ENCODE measurements at regions not wholly inside any gene's neighbourhood (a gene's known extent, or its start where the extent isn't known, plus 50 kb on each side); places are given as distances from the start of the nearest gene placed in this dataset.
"Not testable (repeated sequence)": the region's sequence is repeated elsewhere in the genome, so short reads cannot be mapped to it uniquely, and the experiment has no call there.

DNA sequence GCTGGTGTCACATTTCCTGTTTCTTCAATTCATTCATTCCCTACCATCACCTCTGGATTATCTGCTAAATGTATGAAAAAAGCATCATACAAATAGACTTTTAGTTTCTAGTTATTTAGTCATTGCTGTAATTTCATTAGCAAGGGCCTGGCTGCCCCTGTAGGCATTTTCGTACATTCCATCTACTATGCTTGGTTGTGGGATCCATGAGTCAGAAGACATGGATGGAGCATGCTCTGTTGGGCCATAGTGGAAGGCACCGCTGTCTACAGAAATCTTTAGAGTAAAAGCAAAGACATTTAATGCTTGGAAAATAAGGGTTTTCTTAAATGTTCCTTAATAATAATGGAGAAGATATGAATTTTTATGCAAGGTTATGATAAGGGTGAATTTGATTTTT is 324.8 kb upstream of the MEIS1 start:
- Mint-ChIP-seq H3K36me3 (no peaks in the 10 kb centered on the region), H3K27ac (no peak overlapping the region), H3K9me3 (peaks cover 4 to 18% of the 10 kb centered on the region in 2 donors)
- no peak for DNase-seq (ENCODE audit: low spot score in 2 of 2)
- no peak for ATAC-seq

DNA sequence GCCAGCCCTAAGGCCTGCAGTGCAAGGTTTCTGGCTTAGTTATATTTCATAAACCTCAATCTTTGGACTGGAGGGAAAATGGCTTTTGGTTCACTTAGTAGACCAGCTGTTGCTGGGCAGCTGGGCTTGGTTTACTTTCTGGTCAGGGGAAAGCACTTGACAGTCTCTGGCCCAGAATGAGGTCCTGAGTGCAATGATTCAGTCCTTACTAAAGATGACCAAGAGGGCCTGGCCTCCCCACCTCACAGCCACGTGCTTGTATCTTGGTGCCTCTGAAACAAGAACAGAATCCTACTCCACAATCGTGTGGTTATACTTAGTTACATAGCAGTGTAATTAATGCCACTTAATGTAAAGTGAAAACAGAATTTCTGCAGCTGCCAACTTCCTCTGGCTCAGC is 325.5 kb upstream of the MEIS1 start:
- DNase-seq (ENCODE audit: low spot score in 2 of 2) (no peak), ATAC-seq (no peak)
- Mint-ChIP-seq H3K9me3 (peaks cover 4 to 18% of the 10 kb centered on the region in 2 donors), H3K27ac (no peak overlapping the region), H3K36me3 (no peaks in the 10 kb centered on the region)

DNA sequence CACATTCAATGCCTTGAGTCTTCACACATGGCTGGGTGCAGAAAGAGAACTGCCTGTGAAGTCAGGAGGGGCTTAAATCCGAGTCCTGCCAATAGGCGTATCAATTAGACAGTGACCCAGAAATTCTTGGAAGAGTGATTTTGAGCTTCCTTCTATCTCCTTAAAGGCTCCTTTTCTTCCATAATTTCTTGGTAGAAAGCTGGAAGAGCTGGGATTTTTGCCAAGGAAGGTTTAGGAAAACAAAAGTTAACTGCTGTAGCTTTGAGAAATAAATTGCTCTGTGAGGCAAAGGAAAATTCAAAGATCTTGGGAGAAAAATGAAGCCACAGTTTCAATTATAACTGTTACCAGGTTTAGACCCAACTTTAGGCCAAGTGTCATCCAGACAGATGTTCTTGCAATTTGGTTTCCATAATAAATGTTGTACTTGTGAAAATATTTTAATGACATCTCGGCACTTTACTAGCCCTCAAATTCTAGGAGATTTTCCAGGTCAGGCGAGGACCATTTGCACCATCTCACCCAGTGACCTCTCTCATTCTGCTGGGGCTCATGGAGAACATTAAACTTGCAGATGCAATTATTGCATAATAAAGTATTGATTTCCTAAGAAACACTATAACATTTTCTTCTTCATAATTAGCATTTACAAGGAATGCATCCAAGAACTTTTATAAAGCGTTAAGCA is 329.7 kb upstream of the MEIS1 start:
- Mint-ChIP-seq H3K36me3 (no peaks in the 10 kb centered on the region), H3K9me3 (peaks cover 0 to 10% of the 10 kb centered on the region in 2 donors), H3K27ac (no peak overlapping the region)
- ATAC-seq (no peak), DNase-seq (ENCODE audit: low spot score in 2 of 2) (no peak)

DNA sequence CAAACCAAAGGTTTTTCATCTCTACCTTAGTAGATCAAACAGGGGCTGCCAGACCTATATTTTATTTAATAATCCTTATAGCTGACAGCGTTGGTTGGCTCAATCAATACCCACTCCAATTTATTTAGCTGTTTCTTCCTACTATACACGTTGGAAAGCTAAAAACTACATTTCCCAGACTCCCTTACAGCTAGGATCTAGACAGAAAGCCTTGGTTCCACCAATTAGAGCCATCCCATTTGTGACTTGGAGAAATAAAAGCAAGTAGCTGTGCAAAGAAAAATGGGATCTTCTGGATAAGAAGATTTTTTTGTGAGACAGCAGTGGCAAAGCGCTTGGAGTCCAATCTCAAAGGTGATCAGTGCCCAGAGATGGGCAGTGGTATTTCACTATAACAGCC is 331.3 kb upstream of the MEIS1 start:
- DNase-seq (ENCODE audit: low spot score in 2 of 2): no peak
- ATAC-seq: no peak
- peaks cover 0 to 8% of the 10 kb centered on the region in 2 donors for H3K9me3 Mint-ChIP-seq
- H3K27ac Mint-ChIP-seq: no peak overlapping the region
- H3K36me3 Mint-ChIP-seq: no peaks in the 10 kb centered on the region

DNA sequence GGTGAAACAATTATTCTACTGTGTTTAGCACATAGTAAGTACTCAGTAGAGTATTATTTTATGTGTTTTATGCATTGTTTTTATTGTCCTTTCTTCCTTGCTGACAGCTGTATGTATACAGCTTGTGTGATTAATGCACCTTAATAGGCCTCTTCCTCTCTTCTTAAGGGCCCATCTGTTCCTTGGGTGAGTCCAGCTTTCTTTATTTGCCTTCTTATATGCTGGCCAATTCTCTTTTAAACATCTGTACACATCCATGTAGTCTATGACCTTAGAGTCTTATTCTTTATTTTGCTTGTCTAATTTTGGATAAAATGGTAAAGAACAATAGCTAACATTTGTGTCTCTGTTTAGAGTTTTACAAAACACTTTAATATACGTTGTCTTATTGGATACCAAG is 333.7 kb upstream of the MEIS1 start:
- Mint-ChIP-seq H3K27ac (no peak overlapping the region), H3K9me3 (peaks cover 3 to 14% of the 10 kb centered on the region in 2 donors), H3K36me3 (no peaks in the 10 kb centered on the region)
- no peak for ATAC-seq
- DNase-seq (ENCODE audit: low spot score in 2 of 2): no peak

DNA sequence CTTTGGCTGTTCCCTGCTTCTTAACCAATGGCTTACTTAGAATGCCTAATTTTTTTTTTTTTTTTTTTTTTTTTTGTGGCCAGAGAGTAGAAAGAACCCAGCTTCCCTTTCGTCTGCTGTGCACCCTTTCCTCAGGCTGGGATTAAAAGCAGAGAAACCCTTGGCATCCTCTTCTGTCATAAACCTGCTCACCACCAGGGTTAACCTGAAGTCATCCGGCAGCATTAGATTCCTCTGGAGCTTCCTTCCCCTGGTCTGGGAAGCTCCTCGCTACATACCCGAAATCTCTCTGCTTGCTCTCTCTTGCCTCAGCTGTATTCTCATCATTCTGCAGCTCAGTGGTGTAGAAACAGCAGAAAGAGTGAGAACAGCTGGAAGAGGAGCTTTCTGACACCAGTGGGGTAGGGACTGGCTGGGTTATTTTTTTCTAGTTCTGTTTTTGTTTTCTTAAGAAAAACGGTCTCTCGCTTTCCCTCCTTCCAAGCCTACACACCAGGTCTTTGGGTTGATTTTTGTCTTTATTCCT is 339.0 kb upstream of the MEIS1 start:
- peaks cover 3 to 11% of the 10 kb centered on the region in 2 donors for H3K9me3 Mint-ChIP-seq
- H3K36me3 Mint-ChIP-seq: no peaks in the 10 kb centered on the region
- no peak for ATAC-seq

DNA sequence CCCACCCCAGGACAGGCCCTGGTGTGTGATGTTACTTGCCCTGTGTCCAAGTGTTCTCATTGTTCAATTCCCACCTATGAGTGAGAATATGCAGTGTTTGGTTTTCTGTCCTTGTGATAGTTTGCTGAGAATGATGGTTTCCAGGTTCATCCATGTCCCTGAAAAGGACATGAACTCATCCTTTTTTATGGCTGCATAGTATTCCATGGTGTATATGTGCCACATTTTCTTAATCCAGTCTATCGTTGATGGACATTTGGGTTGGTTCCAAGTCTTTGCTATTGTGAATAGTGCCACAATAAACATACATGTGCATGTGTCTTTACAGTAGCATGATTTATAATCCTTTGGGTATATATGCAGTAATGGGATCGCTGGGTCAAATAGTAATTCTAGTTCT is 340.2 kb upstream of the MEIS1 start:
- not testable (repeated sequence) for H3K27ac Mint-ChIP-seq; DNase-seq (ENCODE audit: low spot score in 2 of 2); ATAC-seq; H3K36me3 Mint-ChIP-seq
- H3K9me3 Mint-ChIP-seq: peaks cover 11 to 19% of the 10 kb centered on the region in 2 donors

More for the DNA sequence above, 339.0 kb upstream of the MEIS1 start:
- DNase-seq (ENCODE audit: low spot score in 2 of 2): no peak
- H3K27ac Mint-ChIP-seq: no peak overlapping the region

DNA sequence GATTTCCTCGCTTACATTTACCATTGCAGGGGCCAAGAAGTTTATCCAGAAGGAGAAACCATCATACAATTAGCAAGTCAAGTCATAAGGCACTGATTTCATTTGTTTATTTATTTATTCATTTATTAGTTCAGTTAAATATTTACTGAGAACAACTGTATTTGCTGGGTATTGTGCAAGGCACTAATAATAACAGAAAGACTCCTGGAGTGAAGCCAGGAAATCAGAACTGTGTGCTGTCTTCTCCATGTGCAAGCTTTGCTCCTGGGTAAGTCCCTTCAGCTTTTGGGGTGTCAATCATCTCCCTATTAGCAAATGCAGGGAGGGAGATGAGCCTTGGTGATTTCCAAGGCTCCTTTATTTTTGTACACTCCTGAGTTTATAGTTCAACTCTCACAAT is 341.6 kb upstream of the MEIS1 start:
- DNase-seq (ENCODE audit: low spot score in 2 of 2): no peak
- ATAC-seq: no peak
- H3K27ac Mint-ChIP-seq: no peak overlapping the region
- no peaks in the 10 kb centered on the region for H3K36me3 Mint-ChIP-seq
- peaks cover 19 to 28% of the 10 kb centered on the region in 2 donors for H3K9me3 Mint-ChIP-seq

DNA sequence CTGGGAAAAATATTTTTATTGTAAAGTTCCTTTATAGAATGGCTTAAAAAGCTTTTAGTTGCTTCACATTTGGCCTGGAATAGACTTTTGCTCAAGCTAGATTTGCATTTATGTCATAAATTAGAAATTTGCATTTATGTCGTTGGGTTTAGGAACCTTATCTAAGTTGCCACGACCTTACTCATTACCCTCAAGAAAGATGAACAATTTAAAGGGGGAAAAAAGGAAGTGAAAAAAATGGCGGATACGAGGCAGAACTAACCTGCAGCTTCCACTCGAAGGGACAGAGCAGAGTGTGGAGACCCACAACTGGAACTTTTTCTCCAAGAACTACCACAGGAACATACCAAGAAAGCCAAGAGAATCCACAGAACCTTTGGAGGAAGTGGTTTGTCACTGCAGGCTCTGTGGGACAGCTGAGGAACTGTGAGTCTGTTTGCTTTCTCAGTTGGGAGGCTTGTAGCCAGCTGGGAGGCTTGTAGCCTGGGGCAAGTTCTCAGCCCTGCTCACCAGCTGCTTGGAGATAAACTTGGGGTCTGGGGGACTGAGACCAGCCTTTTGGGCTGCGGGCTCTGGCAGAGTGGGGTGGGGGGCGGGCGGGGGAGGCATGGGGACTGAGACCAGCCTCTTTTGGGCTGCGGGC is 349.9 kb upstream of the MEIS1 start:
- DNase-seq (ENCODE audit: low spot score in 2 of 2) (no peak), ATAC-seq (no peak)
- no peak overlapping the region for H3K27ac Mint-ChIP-seq
- peaks cover 0 to 7% of the 10 kb centered on the region in 2 donors for H3K36me3 Mint-ChIP-seq
- H3K9me3 Mint-ChIP-seq: peaks cover 31 to 33% of the 10 kb centered on the region in 2 donors

DNA sequence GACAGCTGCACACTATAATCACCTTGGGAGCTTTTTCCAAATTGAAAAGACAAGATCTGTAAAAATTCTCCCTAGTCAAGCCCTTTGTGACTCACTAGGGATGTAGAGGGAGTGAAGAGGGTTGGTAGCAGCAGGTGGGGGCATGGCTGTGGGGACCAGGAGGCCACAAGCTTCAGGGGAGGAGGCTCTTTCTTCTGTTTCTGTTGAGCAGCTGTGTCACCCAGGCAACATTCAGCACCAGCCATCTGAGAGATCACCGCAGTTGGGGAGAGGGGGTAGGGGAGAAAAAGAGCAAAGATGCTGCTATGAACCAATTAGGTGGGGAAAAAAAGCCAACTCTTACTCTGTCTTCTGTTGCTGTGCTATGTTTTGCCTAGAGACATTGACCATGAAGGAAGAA is 352.3 kb upstream of the MEIS1 start:
- Mint-ChIP-seq H3K36me3 (peaks cover 0 to 7% of the 10 kb centered on the region in 2 donors), H3K9me3 (peaks cover 13 to 16% of the 10 kb centered on the region in 2 donors), H3K27ac (no peak overlapping the region)
- no peak for ATAC-seq
- DNase-seq (ENCODE audit: low spot score in 2 of 2): no peak

DNA sequence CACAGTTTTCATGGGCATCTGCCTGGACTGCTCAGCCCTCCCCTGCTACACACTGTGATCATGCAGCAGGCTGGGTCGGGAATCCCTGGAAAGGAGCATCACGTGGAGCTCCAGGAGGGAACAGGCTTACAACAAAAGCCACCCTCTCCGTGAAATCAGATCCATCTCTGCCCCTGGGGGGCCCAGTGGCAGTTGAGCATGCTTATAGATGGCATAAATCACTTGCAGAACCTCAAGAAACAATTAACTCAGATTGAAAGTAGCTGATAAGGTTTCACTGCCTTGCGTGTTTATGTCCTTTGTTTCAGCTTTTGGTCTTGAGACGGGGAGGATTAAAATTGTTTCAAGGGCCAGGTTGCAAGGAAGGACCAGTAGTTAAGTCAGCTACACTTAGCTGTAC is 354.8 kb upstream of the MEIS1 start:
- ATAC-seq (no peak), DNase-seq (ENCODE audit: low spot score in 2 of 2) (no peak)
- H3K9me3 Mint-ChIP-seq: peaks cover 0 to 4% of the 10 kb centered on the region in 2 donors
- H3K36me3 Mint-ChIP-seq: no peaks in the 10 kb centered on the region
- no peak overlapping the region for H3K27ac Mint-ChIP-seq

DNA sequence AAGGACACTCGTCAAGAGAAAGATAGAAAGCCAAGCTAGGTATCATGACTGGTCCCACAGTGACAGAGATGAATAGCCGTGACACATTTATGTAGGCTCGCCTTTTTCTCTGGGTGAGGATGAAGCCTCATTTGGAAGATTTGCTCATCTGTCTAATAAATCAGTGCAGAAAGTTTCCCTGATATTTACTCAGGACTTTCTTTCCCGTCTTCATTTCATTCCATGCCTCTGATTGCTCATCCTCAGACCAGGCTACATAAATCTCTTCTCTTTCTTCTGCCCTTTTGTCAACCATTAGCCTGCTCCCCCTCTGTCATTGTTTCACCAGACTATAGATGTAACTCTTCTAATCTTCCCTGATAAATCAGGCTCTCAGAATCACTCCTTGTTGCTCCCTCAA is 361.8 kb upstream of the MEIS1 start:
- Mint-ChIP-seq H3K9me3 (no peaks in the 10 kb centered on the region), H3K36me3 (no peaks in the 10 kb centered on the region), H3K27ac (no peak overlapping the region)
- ATAC-seq: no peak
- no peak for DNase-seq (ENCODE audit: low spot score in 2 of 2)

DNA sequence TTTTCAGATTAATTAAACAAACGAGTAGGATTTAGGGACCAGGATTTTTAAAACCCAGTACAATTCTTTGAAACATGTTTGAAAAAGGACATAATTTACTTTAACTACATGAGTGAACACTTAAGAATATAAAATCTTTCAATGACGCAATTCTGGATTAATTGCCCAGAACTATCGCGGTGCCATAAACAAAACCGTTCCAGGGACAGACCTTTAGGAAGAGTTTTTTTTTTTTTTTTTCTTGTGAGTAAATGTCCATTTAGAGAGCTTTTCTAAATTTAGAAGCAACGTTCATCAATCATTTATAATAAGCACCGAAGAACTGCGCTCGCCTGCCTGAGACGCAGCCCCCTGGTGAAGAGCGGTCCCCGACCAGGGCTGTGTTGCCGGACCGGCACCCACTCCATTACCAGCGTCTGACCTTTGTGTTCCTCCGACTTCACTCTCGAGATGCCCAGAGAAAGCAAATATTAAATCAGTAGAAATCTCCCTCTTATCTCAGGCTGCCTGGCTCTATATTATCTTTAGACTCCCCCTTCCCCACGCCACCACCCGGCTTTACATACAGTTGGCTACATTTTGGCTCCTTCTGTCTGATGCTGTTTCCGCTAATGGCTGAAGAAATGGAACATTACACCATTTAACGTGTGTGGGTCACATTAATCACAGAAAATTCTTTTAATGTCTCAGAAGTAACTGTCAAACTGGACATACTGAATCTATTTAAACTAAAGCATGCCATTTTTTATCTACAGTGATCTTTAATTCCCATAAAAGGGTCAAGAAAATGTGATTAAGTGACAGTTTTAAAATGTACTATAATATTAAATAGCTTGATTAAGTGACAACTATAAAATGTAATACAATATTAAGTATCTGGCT is 364.0 kb upstream of the MEIS1 start:
- no peak for DNase-seq (ENCODE audit: low spot score in 2 of 2)
- no peaks in the 10 kb centered on the region for H3K9me3 Mint-ChIP-seq
- H3K36me3 Mint-ChIP-seq: no peaks in the 10 kb centered on the region
- ATAC-seq: no peak
- H3K27ac Mint-ChIP-seq: peak overlapping the region in 1 of 2 donors; percentile 36

DNA sequence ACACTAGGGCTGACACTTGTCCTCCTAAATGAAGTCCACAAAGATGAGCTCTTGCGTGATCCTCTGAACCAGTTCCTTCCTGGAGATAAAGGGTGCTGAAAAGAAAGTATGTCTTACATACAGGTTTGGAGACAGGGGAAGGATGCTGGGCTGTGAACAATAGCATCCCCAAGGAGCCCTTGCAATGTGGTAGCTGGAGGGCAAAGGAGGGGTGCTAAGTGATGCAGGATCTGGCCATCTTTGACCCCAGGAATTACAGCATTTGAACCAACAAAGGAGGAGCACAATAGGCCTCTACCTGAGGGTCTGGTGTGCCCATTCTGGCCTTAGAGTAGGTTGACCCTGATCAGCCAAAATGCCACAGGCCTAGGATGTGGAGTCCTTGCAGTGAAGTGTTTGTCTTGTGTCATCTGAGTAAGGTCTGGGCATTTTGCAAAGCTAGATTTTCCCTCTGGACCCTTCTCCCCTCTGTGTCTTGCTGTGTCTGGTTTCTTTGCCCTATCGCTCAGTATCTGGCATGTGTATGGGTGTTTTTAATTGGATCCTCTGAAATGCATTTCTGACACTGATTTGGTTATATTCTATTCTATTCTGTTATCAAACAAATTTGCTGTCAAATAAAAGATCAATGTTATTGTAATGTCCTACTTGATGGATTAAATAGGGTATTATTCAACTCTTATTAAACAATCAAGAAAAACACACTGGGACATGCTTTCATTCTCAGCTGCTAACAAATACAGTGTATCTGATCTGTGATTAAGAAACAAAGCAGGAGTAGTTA is 364.8 kb upstream of the MEIS1 start:
- Mint-ChIP-seq H3K36me3 (no peaks in the 10 kb centered on the region), H3K27ac (no peak overlapping the region), H3K9me3 (no peaks in the 10 kb centered on the region)
- ATAC-seq: no peak
- DNase-seq (ENCODE audit: low spot score in 2 of 2): no peak

DNA sequence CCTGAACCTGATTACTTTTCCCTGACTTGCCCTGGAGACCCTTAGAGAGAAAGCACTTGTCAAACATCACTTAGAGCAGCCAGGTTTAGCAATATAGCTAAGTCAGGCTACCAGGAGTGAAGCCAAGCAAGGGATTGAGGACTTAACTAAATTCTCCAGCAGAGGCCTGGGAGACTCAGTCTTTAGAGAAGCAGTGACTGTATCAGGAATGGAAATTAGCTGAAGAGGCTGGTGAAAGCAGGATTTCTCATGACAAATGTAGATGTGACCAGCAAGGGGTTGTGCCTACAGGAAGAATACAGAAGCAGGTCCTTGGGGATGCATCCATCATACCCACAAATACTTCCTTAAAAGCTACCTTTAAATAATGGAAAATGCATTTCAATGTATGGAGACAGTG is 368.9 kb upstream of the MEIS1 start:
- Mint-ChIP-seq H3K36me3 (no peaks in the 10 kb centered on the region), H3K9me3 (no peaks in the 10 kb centered on the region), H3K27ac (no peak overlapping the region)
- DNase-seq (ENCODE audit: low spot score in 2 of 2) (no peak), ATAC-seq (no peak)

DNA sequence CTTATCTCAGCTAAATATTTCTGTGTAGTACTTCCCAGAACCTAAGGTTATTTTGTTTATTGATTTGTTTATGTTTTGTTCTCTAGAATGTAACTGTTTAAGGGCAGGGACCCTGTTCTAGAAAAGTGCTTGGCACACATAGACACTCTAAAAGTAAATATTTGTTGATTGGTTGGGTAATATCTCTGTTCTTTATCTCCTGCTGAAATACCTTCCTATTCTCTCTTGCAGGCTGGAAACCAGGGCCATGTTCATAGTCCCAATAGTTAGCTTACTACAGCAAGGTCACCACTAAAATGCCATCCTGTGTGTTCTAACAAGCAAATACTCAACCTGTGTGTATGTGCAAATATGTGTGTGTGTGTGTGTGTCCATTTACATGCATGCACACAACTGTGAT is 375.6 kb upstream of the MEIS1 start:
- Mint-ChIP-seq H3K27ac (no peak overlapping the region), H3K36me3 (no peaks in the 10 kb centered on the region), H3K9me3 (peaks cover 2 to 5% of the 10 kb centered on the region in 2 donors)
- ATAC-seq (no peak), DNase-seq (ENCODE audit: low spot score in 2 of 2) (no peak)

All from activated naive CD4-positive, alpha-beta T cell treated with anti-CD3 and anti-CD28 coated beads, Interleukin-2, amount 50 U/mL, for 72 hours (primary cell).